Lower leg skin (tissue), 3 donors: ENCODE measurements at regions not wholly inside any gene's neighbourhood (a gene's known extent, or its start where the extent isn't known, plus 50 kb on each side); places are given as distances from the start of the nearest gene placed in this dataset.

Experiments
- POLR2A ChIP-seq, 2 donors: fragments of 450-650 bp; IDR thresholded peaks; one replicate each; pipeline ENCODE4 v1.6.1; 2016 to 2017; ENCODE audit warnings: antibody characterized with exemption in 2 of 2, mild to moderate bottlenecking in 1 of 2, moderate library complexity in 1 of 2
- TF ChIP-seq, protein P1 (sequence below), 3 donors: fragments of 450-650 bp; IDR thresholded peaks; one replicate each; pipeline ENCODE4 v1.5.1; 2016; ENCODE audit warnings: antibody characterized with exemption in 3 of 3, mild to moderate bottlenecking in 3 of 3, moderate library complexity in 2 of 3

DNA sequence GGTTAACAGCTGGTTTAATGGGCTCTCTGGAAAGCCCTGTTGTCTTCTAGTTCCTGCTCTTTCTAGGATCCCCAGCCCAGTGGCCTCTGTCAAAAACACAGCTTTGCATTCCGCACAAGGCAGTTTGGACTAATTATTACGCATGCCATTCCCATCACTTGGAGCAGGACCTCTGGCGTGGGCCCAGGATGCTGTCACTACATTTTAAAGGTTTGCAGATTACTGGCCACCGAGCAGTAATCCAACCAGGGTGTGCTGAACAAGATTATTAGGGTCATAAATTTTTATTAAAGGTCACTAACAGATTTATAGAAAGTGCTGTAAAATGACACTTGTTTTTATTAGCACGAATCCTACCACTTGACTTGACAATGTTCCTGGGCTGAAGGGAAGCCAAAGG lies 143.6 kb upstream of the SLC6A11 start:
- TF ChIP-seq, protein P1, sequence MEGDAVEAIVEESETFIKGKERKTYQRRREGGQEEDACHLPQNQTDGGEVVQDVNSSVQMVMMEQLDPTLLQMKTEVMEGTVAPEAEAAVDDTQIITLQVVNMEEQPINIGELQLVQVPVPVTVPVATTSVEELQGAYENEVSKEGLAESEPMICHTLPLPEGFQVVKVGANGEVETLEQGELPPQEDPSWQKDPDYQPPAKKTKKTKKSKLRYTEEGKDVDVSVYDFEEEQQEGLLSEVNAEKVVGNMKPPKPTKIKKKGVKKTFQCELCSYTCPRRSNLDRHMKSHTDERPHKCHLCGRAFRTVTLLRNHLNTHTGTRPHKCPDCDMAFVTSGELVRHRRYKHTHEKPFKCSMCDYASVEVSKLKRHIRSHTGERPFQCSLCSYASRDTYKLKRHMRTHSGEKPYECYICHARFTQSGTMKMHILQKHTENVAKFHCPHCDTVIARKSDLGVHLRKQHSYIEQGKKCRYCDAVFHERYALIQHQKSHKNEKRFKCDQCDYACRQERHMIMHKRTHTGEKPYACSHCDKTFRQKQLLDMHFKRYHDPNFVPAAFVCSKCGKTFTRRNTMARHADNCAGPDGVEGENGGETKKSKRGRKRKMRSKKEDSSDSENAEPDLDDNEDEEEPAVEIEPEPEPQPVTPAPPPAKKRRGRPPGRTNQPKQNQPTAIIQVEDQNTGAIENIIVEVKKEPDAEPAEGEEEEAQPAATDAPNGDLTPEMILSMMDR (IDR thresholded peaks at IDR 0.05), result no peak
- TF ChIP-seq POLR2A (IDR thresholded peaks at IDR 0.05), result no peak
